Activated naive CD8-positive, alpha-beta T cell (primary cell): ENCODE measurements at regions not wholly inside any gene's neighbourhood (a gene's known extent, or its start where the extent isn't known, plus 50 kb on each side); places are given as distances from the start of the nearest gene placed in this dataset.

Experiments
- H3K27ac Mint-ChIP-seq: one replicate; pipeline ENCODE4 v1.8.0; 2021; ENCODE audit warnings: mixed read lengths
- H3K27me3 Mint-ChIP-seq: one replicate; pipeline ENCODE4 v1.8.0; 2021; ENCODE audit warnings: mixed read lengths
- H3K36me3 Mint-ChIP-seq: one replicate; pipeline ENCODE4 v1.8.0; 2021; ENCODE audit warnings: mixed read lengths
- H3K4me1 Mint-ChIP-seq: one replicate; pipeline ENCODE4 v1.8.0; 2021; ENCODE audit warnings: low read depth, mixed read lengths
- H3K4me3 Mint-ChIP-seq: one replicate; pipeline ENCODE4 v1.8.0; 2021; ENCODE audit warnings: mild to moderate bottlenecking, mixed read lengths
- H3K9me3 Mint-ChIP-seq: one replicate; pipeline ENCODE4 v1.8.0; 2021; ENCODE audit warnings: low read depth, mixed read lengths

DNA sequence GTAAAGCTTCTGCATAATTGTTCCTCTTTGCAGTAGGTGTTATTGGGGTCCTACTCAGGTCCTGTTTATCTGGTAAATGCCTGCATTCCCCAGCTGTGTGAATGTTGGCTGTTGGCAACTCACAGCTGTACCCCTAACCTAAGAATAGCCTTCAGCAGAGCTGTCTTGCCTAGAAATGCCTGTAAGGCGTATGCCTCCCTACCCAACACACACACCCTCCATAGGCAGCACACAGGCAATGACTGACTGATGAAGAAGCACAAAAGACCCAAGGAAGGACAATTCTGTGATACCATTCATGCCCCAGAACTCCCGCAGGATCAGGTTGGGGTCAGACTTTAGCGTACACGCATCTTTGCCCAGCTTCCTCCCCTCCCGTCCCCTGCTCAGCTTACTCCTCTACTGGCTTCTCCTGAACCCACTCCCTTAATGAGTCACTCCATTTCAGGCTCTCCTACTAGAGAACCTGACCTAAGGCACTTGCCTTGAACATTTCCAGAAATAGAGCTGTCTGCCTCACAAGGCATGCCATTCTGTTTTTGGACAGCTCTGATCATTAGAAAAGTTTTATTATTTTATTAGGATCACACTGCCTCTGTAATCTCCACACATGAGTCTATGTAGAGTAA lies 99.2 kb upstream of the PIK3CG start:
- Mint-ChIP-seq H3K4me3 (no peak overlapping the region), H3K4me1 (peaks cover 46% of the 10 kb centered on the region), H3K36me3 (no peaks in the 10 kb centered on the region), H3K27me3 (no peaks in the 10 kb centered on the region), H3K9me3 (no peaks in the 10 kb centered on the region), H3K27ac (peak overlapping the region; percentile 5)

DNA sequence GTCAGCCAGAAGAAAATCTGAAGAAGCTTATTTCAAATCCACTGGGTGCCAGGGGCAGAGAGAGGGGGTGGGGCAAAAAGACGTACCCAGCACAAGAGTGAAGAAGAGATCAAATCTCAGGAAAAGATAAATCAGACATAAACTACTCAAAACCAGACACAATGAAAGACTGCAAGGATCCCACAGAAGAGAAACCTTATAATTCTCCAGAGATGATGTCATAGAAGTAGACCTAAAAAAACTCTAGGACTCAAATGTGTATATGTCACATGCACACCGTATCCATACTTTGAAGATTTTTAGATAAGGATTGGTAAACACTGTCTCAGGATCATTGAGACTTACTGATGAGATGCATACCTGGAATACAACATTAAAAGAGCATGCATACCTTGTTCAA lies 98.5 kb upstream of the PIK3CG start:
- no peaks in the 10 kb centered on the region for H3K27me3 Mint-ChIP-seq
- no peaks in the 10 kb centered on the region for H3K9me3 Mint-ChIP-seq
- no peak overlapping the region for H3K4me3 Mint-ChIP-seq
- peak overlapping the region; percentile 90 for H3K27ac Mint-ChIP-seq
- H3K4me1 Mint-ChIP-seq, result peaks cover 46% of the 10 kb centered on the region
- H3K36me3 Mint-ChIP-seq, result no peaks in the 10 kb centered on the region

DNA sequence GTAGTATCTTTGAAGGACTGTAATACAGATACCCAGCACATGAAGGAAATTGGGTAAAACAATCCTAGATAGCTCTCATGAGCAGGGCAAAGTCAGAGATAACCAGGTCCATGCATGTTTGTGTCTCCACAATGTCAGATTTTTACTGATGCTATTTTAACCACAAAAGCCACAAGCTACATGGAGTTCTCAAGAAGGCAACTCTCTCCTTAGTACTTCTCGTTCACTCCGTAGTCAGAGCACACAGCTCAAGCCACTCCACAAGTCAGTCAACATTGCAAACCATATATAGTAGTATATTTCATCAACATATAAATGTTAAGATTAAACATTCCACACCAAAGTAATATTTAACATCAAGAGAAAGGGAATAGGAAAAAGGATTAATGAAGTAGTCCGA lies 98.0 kb upstream of the PIK3CG start:
- peak overlapping the region; percentile 90 for H3K27ac Mint-ChIP-seq
- H3K27me3 Mint-ChIP-seq, result no peaks in the 10 kb centered on the region
- no peaks in the 10 kb centered on the region for H3K9me3 Mint-ChIP-seq
- H3K4me3 Mint-ChIP-seq, result peak overlapping the region; percentile 57
- H3K4me1 Mint-ChIP-seq, result peaks cover 47% of the 10 kb centered on the region
- H3K36me3 Mint-ChIP-seq, result no peaks in the 10 kb centered on the region

DNA sequence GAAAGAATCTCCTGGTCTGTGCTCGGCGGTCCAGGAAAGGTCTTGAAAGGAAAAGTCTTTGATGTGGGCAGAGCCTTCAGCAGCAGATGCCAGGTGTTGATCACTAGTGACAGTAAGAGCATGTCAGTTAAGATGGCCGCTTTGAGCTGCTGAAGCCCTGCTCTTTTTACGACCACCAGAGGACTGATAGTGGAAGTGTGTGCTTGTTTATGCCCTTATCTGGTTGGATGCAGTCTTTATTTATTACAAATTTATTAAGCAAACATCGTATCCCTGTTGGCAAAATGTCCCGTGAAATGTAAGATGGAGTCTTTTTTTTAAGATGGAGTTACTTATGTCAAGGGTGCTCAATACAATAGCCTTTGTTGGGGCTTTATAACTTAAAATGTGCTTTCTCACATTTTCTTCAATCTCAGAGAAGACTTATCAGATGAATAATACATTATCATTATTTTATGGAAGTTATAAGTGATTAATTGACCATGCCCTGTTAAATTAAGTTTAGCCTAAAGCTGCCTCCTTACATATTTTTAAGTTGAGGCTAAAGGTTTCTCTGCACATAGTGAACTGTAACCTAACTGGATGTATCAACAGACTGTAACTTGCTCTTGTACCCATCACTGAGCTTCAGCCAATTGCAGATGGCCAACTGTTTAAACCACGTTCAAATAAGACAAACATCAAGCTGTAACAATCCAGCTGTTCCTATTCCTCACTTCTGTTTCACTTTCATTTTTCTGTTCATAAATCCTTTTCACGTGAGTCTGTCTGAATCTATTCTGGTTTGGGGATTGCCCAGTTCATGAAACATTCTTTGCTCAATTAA lies 97.4 kb upstream of the PIK3CG start:
- Mint-ChIP-seq H3K27me3 (no peaks in the 10 kb centered on the region), H3K27ac (peak overlapping the region; percentile 90), H3K4me1 (peaks cover 52% of the 10 kb centered on the region), H3K9me3 (no peaks in the 10 kb centered on the region), H3K36me3 (no peaks in the 10 kb centered on the region), H3K4me3 (peak overlapping the region; percentile 57)

DNA sequence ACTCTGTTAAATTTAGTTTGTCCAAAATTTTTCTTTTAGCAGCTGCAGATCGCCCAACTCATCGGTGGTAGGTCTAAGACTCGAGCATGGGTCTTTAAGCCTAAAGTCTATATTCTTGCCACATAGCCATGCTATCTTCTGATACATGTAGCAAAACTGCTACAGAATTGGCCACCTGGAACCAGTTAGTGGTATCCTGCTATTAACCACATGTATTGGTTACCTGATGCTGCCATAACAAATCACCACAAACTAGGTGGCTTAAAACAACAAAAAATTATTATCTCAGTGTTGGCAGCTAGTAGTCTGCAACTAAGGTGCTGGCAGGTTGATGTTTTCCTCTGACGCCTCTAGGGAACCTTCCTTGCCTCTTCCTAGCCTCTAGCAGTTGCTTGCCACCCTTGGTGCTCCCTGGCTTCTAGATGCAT lies 96.7 kb upstream of the PIK3CG start:
- H3K4me3 Mint-ChIP-seq, result peak overlapping the region; percentile 56
- no peaks in the 10 kb centered on the region for H3K36me3 Mint-ChIP-seq
- peaks cover 3% of the 10 kb centered on the region for H3K9me3 Mint-ChIP-seq
- H3K27me3 Mint-ChIP-seq, result no peaks in the 10 kb centered on the region
- H3K4me1 Mint-ChIP-seq, result peaks cover 57% of the 10 kb centered on the region
- peak overlapping the region; percentile 90 for H3K27ac Mint-ChIP-seq

DNA sequence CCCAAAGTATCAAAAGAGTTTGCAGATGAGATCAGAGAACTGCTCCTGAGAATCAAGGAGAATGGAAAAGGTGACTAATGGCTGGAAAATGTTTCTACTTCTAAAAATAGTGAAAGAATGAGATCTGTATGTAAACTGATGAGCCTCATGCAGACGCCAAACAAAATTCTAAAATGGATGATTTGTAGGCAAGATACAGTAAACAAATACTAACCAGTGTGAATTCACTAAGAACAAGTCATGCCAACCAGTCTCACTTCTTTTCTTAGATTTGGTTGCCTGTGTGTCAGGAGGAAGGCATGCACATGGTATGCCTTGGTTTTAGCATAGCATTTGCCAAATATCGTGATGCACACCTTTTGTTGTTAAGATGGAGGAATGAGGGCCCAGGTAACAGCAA lies 94.9 kb upstream of the PIK3CG start:
- H3K27ac Mint-ChIP-seq, result peak overlapping the region; percentile 91
- peak overlapping the region; percentile 37 for H3K4me3 Mint-ChIP-seq
- no peaks in the 10 kb centered on the region for H3K36me3 Mint-ChIP-seq
- H3K27me3 Mint-ChIP-seq, result no peaks in the 10 kb centered on the region
- peaks cover 4% of the 10 kb centered on the region for H3K9me3 Mint-ChIP-seq
- H3K4me1 Mint-ChIP-seq, result peaks cover 71% of the 10 kb centered on the region

DNA sequence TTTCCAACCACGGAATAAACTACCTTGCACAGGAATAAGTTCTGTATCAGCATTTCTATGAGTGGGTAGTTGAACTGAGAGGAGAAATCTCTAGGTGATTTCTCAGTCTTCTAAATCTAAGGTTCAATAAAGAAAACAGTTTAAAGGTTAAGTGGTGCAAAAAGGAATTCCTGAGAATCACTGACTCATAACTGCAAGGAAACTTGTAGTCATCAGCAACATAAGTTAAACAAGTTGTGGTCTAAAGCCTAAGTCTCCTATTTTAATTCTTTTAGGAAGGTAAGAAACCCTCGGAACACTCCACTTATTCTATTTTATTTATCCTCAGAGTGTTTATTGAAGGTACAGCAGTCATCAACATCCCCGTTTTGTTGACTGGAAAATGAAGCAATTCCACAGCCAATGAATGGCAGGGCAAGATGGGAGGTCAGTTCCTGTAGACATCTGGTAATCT lies 92.4 kb upstream of the PIK3CG start:
- H3K27ac Mint-ChIP-seq, result peak overlapping the region; percentile 99
- H3K4me1 Mint-ChIP-seq, result peaks cover 67% of the 10 kb centered on the region
- no peaks in the 10 kb centered on the region for H3K27me3 Mint-ChIP-seq
- H3K9me3 Mint-ChIP-seq, result peaks cover 4% of the 10 kb centered on the region
- H3K36me3 Mint-ChIP-seq, result no peaks in the 10 kb centered on the region
- H3K4me3 Mint-ChIP-seq, result peak overlapping the region; percentile 75

DNA sequence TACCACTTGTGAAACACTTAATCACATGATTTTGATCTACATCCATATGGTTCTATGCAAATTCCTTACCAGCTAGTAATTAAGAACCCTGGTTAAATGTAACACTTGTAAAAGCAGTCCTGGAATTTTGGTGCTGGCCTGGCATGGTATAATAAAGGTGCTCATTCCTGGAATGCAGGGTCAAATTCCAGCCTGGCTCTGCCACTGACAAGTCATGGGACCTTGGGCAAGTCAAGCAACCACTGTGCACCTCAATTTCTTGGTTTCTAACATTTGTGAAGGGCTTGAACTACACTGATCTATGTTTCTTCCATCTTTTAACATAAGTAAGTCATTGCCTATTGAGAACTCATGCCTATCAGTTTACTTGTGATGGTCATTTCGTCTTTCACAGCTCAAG lies 91.9 kb upstream of the PIK3CG start:
- H3K9me3 Mint-ChIP-seq, result peaks cover 4% of the 10 kb centered on the region
- H3K27ac Mint-ChIP-seq, result peak overlapping the region; percentile 96
- no peaks in the 10 kb centered on the region for H3K36me3 Mint-ChIP-seq
- no peaks in the 10 kb centered on the region for H3K27me3 Mint-ChIP-seq
- peaks cover 64% of the 10 kb centered on the region for H3K4me1 Mint-ChIP-seq
- H3K4me3 Mint-ChIP-seq, result peak overlapping the region; percentile 58

DNA sequence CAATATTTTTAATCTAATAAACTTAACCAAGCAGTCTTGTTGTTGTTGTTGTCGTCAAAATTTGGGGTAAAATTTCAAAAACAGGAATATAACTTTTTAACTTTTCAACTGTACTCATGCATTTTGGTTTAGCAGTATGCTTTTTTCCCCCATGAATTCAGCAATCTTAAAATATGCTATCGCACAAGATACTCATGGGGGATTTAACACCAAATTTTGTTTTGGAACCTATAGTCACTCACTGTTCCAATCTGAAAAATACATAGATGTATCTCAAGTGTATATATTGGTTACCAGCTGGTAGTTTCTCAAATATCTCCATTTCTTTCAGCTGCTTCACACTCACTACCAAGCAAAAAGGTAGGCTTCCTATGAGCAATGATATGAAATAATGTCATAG lies 91.4 kb upstream of the PIK3CG start:
- H3K27ac Mint-ChIP-seq, result peak overlapping the region; percentile 96
- H3K27me3 Mint-ChIP-seq, result no peaks in the 10 kb centered on the region
- H3K4me3 Mint-ChIP-seq, result no peak overlapping the region
- peaks cover 4% of the 10 kb centered on the region for H3K9me3 Mint-ChIP-seq
- H3K36me3 Mint-ChIP-seq, result no peaks in the 10 kb centered on the region
- peaks cover 60% of the 10 kb centered on the region for H3K4me1 Mint-ChIP-seq

DNA sequence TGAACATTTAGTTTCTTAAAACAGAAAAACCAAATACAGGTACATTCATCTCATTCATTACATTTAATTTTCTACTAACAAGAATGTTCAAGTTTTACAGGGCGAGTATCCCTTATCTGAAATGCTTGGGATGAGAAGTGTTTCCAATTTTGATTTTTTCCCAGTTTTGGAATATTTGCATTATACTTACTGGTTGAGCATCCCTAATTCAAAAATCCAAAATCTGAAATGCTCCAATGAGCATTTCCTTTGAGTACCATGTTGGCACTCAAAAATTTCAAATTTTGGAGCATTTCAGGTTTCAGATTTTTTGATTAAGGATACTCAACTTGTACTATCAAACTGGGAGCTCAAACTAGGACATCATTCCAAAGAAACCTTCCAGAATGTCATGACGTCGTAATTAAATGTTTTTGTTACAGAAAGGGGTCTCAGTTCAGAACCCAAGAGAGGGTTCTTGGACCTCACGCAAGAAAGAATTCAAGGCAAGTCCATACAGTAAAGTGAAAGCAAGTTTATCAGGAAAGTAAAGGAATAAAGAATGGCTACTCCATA lies 90.8 kb upstream of the PIK3CG start:
- H3K9me3 Mint-ChIP-seq, result peaks cover 4% of the 10 kb centered on the region
- no peaks in the 10 kb centered on the region for H3K36me3 Mint-ChIP-seq
- H3K4me3 Mint-ChIP-seq, result no peak overlapping the region
- no peaks in the 10 kb centered on the region for H3K27me3 Mint-ChIP-seq
- peaks cover 54% of the 10 kb centered on the region for H3K4me1 Mint-ChIP-seq
- H3K27ac Mint-ChIP-seq, result peak overlapping the region; percentile 96

DNA sequence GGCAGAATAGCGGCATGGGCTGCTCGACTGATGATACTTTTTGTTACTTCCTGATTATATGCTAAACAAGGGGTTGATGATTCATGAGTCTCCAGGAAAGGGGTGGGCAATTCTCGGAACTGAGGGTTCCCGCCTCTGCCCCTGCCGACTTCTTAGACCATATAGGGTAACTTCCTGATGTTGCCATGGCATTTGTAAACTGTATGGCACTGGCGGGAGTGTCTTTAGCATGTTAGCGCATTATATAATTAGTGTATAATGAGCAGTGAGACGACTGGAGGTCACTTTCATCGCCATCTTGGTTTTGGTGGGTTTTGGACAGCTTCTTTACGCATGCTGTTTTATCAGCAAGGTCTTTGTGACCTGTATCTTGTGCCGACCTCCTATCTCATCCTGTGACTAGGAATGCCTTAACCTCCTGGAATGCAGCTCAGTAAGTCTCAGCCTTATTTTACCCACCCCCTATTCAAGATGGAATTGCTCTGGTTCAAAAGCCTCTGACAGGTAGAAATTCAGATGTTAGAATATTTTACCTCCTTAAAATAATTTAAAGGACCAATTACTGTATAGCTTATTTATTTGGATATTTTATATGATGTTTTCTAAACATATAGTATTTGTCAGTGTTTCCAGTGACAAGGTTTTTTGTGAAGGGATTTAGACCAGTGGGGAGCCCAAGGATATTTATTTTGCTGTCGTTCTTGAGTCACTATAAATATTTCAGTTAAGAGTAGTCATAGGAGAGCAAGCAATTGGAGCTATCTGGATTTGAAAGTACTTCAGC lies 90.1 kb upstream of the PIK3CG start:
- no peaks in the 10 kb centered on the region for H3K27me3 Mint-ChIP-seq
- H3K4me1 Mint-ChIP-seq, result peaks cover 51% of the 10 kb centered on the region
- no peak overlapping the region for H3K4me3 Mint-ChIP-seq
- peaks cover 4% of the 10 kb centered on the region for H3K9me3 Mint-ChIP-seq
- H3K36me3 Mint-ChIP-seq, result no peaks in the 10 kb centered on the region
- peak overlapping the region; percentile 80 for H3K27ac Mint-ChIP-seq

DNA sequence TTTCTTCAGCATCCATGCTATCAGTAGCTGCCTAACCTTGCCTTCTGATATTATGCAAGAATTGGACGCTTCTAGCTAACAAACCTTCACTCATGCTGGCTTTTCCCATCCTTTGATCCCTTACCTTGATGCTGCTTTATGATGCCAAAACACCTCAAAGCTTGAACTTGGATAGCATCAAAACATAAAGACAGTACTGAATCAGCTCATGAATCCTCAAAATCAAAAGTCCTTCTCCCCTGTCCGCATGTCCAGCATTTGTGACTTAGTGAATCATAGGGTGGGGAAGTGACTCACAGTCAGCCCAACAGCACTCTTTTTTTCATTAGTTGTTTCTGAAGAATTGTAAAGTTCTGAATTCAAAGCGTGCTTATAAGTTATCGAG lies 89.5 kb upstream of the PIK3CG start:
- Mint-ChIP-seq H3K9me3 (peaks cover 4% of the 10 kb centered on the region), H3K4me3 (peak overlapping the region; percentile 18), H3K36me3 (no peaks in the 10 kb centered on the region), H3K27ac (peak overlapping the region; percentile 80), H3K4me1 (peaks cover 45% of the 10 kb centered on the region), H3K27me3 (no peaks in the 10 kb centered on the region)

DNA sequence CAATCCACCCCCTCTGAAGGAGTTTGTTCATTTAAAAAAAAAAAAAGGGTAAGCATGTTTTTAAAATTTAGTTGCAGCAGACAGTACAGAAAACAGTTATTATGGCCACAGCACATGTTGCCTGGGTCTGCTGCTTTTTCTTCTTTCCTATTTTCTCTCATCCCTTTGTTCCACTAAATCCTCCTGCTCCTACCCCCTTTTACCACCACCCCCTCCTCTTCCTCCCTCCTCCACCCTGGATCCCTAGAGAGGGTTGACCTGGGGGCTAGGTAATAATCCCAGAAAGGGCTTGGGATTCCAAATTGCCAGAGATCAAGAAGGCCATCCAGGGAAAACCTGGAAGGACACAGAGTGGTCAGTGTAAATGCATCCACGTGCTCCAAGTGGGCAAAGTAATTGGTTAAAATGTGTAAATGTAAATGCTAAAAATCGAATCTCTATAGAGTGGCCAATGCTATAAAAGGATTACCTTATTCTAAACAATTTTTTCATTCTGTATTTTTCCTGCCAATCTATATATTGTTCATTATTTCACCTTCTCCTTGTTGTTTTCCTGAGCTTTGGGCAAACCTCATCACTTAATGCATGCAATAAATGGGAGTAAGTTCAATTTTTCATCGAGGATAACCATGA lies 89.0 kb upstream of the PIK3CG start:
- Mint-ChIP-seq H3K27me3 (no peaks in the 10 kb centered on the region), H3K4me3 (peak overlapping the region; percentile 18), H3K4me1 (peaks cover 44% of the 10 kb centered on the region), H3K36me3 (no peaks in the 10 kb centered on the region), H3K27ac (peak overlapping the region; percentile 80), H3K9me3 (peaks cover 4% of the 10 kb centered on the region)

DNA sequence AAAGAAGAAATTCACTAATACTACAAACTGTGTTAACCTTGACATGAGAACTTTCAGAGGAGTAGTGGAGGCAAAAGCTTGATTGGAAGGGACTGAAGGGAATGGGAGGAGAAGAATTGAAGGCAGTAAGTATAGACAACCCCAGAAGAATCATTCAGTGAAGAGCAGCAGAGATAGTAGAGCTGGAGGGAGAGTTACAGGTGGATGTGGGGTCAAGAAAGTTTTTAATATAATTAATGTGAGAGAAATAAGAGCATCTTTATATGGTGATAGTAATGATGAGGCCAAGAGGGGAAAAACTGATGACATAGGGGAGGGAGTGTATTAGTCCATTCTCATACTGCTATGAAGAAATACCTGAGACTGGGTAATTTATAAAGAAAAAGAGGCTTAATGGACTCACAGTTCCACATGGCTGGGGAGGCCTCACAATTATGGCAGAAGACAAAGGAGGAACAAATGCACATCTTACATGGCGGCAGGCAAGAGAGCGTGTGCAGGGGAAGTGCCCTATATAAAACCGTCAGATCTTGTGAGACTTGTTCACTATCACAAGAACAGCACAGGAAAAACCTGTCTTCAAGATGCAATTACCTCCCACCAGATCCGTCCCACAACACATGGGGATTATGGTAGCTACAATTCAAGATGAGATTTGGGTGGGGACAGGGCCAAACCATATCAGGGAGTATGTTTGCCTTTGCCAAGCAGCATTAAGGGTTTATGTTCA lies 88.3 kb upstream of the PIK3CG start:
- no peaks in the 10 kb centered on the region for H3K27me3 Mint-ChIP-seq
- no peaks in the 10 kb centered on the region for H3K36me3 Mint-ChIP-seq
- no peak overlapping the region for H3K4me3 Mint-ChIP-seq
- H3K4me1 Mint-ChIP-seq, result peaks cover 44% of the 10 kb centered on the region
- H3K9me3 Mint-ChIP-seq, result peaks cover 4% of the 10 kb centered on the region
- H3K27ac Mint-ChIP-seq, result peak overlapping the region; percentile 80
